ENCODE measurements at regions not wholly inside any gene's neighbourhood (a gene's known extent, or its start where the extent isn't known, plus 50 kb on each side); places are given as distances from the start of the nearest gene placed in this dataset.

DNA sequence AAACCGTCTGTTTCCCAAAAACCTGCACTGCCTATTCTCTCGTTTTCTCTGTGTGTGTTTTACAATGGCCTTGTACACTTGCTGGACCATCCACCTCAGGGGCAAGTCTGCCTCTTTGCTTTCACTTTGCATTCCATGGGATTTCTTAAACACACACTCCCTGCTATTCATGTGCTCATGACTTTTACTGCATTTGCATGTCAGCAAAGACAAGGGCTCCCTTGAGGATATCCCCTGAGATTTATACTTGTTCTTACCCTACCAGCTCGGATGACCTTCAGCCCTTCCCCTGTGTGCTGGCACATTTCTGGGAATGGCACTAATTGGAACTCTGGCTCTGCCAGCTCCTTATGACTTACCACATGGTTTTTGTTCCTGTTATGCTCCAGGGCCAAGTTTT lies 386.9 kb downstream of the AMY1C start:
- no peaks in the 10 kb centered on the region for H3K36me3 ChIP-seq (ENCODE audit: control insufficient read depth, insufficient read depth, low read length)
- no peaks in the 10 kb centered on the region for H3K9me3 ChIP-seq (ENCODE audit: control insufficient read depth, low read length)
- no peak overlapping the region for H3K27ac ChIP-seq (ENCODE audit: low read depth, low read length, severe bottlenecking)
- peaks cover 3% of the 10 kb centered on the region for H3K4me1 ChIP-seq (ENCODE audit: control insufficient read depth, insufficient read depth, low read length, poor library complexity, severe bottlenecking)
- no peak overlapping the region for H3K4me3 ChIP-seq (ENCODE audit: extremely low read depth, insufficient read depth, low read length, poor library complexity, severe bottlenecking)
- WGBS, 2 experiments (ENCODE audit: insufficient coverage in 2 of 2), result 81 to 100% methylated on average over 2 to 3 of the region's 3 CpGs

GRCh38 chr1:104156738-104157137 lies 407.0 kb downstream of the AMY1C start:
- Histone ChIP-seq H3K36me3 (ENCODE audit: control insufficient read depth, insufficient read depth, low read length) (no peaks in the 10 kb centered on the region), H3K9me3 (ENCODE audit: control insufficient read depth, low read length) (no peaks in the 10 kb centered on the region)
- no CpG with 5 or more reads among the region's 4 CpGs for WGBS, 2 experiments (ENCODE audit: insufficient coverage in 2 of 2)

GRCh38 chr1:104163912-104164476 lies 414.3 kb downstream of the AMY1C start:
- 93 to 100% methylated on average over 1 to 3 of the region's 3 CpGs for WGBS, 2 experiments (ENCODE audit: insufficient coverage in 2 of 2)
- Histone ChIP-seq H3K4me3 (ENCODE audit: extremely low read depth, insufficient read depth, low read length, poor library complexity, severe bottlenecking) (no peak overlapping the region), H3K36me3 (ENCODE audit: control insufficient read depth, insufficient read depth, low read length) (no peaks in the 10 kb centered on the region), H3K27ac (ENCODE audit: low read depth, low read length, severe bottlenecking) (no peak overlapping the region), H3K9me3 (ENCODE audit: control insufficient read depth, low read length) (no peaks in the 10 kb centered on the region), H3K4me1 (ENCODE audit: control insufficient read depth, insufficient read depth, low read length, poor library complexity, severe bottlenecking) (no peaks in the 10 kb centered on the region)

More at GRCh38 chr1:104156738-104157137, 407.0 kb downstream of the AMY1C start:
- Histone ChIP-seq H3K4me1 (ENCODE audit: control insufficient read depth, insufficient read depth, low read length, poor library complexity, severe bottlenecking) (no peaks in the 10 kb centered on the region), H3K4me3 (ENCODE audit: extremely low read depth, insufficient read depth, low read length, poor library complexity, severe bottlenecking) (no peak overlapping the region), H3K27ac (ENCODE audit: low read depth, low read length, severe bottlenecking) (no peak overlapping the region)

DNA sequence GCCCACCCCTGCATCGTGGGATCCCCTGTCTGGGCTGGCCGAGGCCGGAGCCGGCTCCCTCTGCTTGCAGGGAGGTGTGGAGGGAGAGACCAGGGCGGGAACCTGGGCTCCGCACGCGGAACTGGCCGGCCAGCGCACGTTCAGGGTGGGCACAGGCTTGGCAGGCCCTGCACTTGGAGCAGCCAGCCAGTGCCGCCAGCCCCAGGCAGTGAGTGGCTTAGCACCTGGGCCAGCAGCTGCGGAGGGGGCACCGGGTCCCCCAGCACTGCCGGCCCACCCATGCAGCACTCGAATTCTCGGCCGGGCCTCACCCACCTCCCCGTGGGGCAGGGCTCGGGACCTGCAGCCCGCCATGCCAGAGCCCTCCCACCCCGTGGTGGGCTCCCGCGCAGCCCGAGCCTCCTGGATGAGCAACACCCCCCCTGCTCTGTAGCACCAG lies 422.6 kb downstream of the AMY1C start:
- Histone ChIP-seq H3K27ac (ENCODE audit: low read depth, low read length, severe bottlenecking) (no peak overlapping the region), H3K4me1 (ENCODE audit: control insufficient read depth, insufficient read depth, low read length, poor library complexity, severe bottlenecking) (no peaks in the 10 kb centered on the region), H3K36me3 (ENCODE audit: control insufficient read depth, insufficient read depth, low read length) (no peaks in the 10 kb centered on the region), H3K9me3 (ENCODE audit: control insufficient read depth, low read length) (no peaks in the 10 kb centered on the region), H3K4me3 (ENCODE audit: extremely low read depth, insufficient read depth, low read length, poor library complexity, severe bottlenecking) (no peak overlapping the region)
- whole genome bisulfite sequencing, 2 experiments (ENCODE audit: insufficient coverage in 2 of 2), result 95 to 96% methylated on average over 13 to 20 of the region's 25 CpGs

- no peak overlapping the region for H3K4me3 ChIP-seq (ENCODE audit: extremely low read depth, insufficient read depth, low read length, poor library complexity, severe bottlenecking)
- H3K9me3 ChIP-seq (ENCODE audit: control insufficient read depth, low read length), result no peaks in the 10 kb centered on the region
- H3K4me1 ChIP-seq (ENCODE audit: control insufficient read depth, insufficient read depth, low read length, poor library complexity, severe bottlenecking), result no peaks in the 10 kb centered on the region
- no CpG with 5 or more reads among the region's 3 CpGs for WGBS, 2 experiments (ENCODE audit: insufficient coverage in 2 of 2)
- H3K27ac ChIP-seq (ENCODE audit: low read depth, low read length, severe bottlenecking), result no peak overlapping the region
- H3K36me3 ChIP-seq (ENCODE audit: control insufficient read depth, insufficient read depth, low read length), result no peaks in the 10 kb centered on the region
Measured at GRCh38 chr1:104182251-104182650, 432.6 kb downstream of the AMY1C start.

DNA sequence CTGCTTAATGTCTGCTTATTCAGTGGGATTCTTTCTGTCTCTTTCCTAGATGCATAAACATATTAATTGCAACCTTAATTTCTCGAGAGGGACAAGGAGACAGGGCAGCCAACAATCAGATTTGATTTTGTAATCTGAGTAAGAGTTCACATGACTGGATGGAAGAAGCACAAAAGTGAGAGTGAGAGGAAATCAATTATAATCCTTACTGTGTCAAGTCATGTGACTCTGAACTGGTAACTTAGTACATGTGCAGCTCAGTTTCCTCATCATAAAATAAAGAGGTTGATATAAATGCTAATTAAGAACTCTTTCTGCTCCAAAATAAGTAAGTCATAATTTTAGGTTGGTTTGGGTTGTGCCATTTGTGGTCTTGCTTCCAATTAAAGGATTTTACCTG lies 439.5 kb downstream of the AMY1C start:
- WGBS, 2 experiments (ENCODE audit: insufficient coverage in 2 of 2), result no CpG with 5 or more reads among the region's 1 CpG

GRCh38 chr1:104190821-104191220 lies 441.1 kb downstream of the AMY1C start:
- H3K4me3 ChIP-seq (ENCODE audit: extremely low read depth, insufficient read depth, low read length, poor library complexity, severe bottlenecking), result no peak overlapping the region
- H3K27ac ChIP-seq (ENCODE audit: low read depth, low read length, severe bottlenecking), result no peak overlapping the region

More for the DNA sequence above, 439.5 kb downstream of the AMY1C start:
- no peak overlapping the region for H3K27ac ChIP-seq (ENCODE audit: low read depth, low read length, severe bottlenecking)
- no peaks in the 10 kb centered on the region for H3K36me3 ChIP-seq (ENCODE audit: control insufficient read depth, insufficient read depth, low read length)
- H3K4me3 ChIP-seq (ENCODE audit: extremely low read depth, insufficient read depth, low read length, poor library complexity, severe bottlenecking), result no peak overlapping the region
- H3K9me3 ChIP-seq (ENCODE audit: control insufficient read depth, low read length), result no peaks in the 10 kb centered on the region
- H3K4me1 ChIP-seq (ENCODE audit: control insufficient read depth, insufficient read depth, low read length, poor library complexity, severe bottlenecking), result no peaks in the 10 kb centered on the region

DNA sequence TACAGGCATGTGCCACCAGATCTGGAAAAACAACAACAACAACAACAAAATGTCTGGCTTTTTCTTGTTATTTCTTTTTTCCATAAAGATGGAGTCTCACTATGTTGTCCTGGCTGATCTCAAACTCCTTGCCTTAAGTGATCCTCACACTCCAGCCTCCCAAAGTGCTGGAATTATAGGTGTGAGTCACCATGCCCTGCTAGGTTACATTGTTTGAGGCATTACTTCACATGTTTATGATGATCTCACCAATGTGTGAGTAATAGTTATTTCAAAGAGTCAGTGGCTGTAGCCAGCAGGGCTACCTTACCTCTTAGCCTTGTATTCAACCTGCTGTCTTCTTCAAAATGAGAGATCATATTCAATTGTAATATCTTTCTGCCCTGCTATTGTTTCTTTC lies 445.7 kb downstream of the AMY1C start:
- Histone ChIP-seq H3K36me3 (ENCODE audit: control insufficient read depth, insufficient read depth, low read length) (no peaks in the 10 kb centered on the region), H3K27ac (ENCODE audit: low read depth, low read length, severe bottlenecking) (no peak overlapping the region), H3K9me3 (ENCODE audit: control insufficient read depth, low read length) (no peaks in the 10 kb centered on the region), H3K4me3 (ENCODE audit: extremely low read depth, insufficient read depth, low read length, poor library complexity, severe bottlenecking) (no peak overlapping the region), H3K4me1 (ENCODE audit: control insufficient read depth, insufficient read depth, low read length, poor library complexity, severe bottlenecking) (no peaks in the 10 kb centered on the region)

More at GRCh38 chr1:104190821-104191220, 441.1 kb downstream of the AMY1C start:
- 100% methylated on average over 1 of the region's 1 CpG; no CpG with 5 or more reads in 1 of the 2 experiments for WGBS, 2 experiments (ENCODE audit: insufficient coverage in 2 of 2)
- H3K9me3 ChIP-seq (ENCODE audit: control insufficient read depth, low read length), result no peaks in the 10 kb centered on the region
- no peaks in the 10 kb centered on the region for H3K4me1 ChIP-seq (ENCODE audit: control insufficient read depth, insufficient read depth, low read length, poor library complexity, severe bottlenecking)
- no peaks in the 10 kb centered on the region for H3K36me3 ChIP-seq (ENCODE audit: control insufficient read depth, insufficient read depth, low read length)

- Histone ChIP-seq H3K4me3 (ENCODE audit: extremely low read depth, insufficient read depth, low read length, poor library complexity, severe bottlenecking) (no peak overlapping the region), H3K4me1 (ENCODE audit: control insufficient read depth, insufficient read depth, low read length, poor library complexity, severe bottlenecking) (no peaks in the 10 kb centered on the region), H3K9me3 (ENCODE audit: control insufficient read depth, low read length) (no peaks in the 10 kb centered on the region), H3K36me3 (ENCODE audit: control insufficient read depth, insufficient read depth, low read length) (no peaks in the 10 kb centered on the region), H3K27ac (ENCODE audit: low read depth, low read length, severe bottlenecking) (no peak overlapping the region)
Measured at GRCh38 chr1:104196136-104196535, 446.4 kb downstream of the AMY1C start.

DNA sequence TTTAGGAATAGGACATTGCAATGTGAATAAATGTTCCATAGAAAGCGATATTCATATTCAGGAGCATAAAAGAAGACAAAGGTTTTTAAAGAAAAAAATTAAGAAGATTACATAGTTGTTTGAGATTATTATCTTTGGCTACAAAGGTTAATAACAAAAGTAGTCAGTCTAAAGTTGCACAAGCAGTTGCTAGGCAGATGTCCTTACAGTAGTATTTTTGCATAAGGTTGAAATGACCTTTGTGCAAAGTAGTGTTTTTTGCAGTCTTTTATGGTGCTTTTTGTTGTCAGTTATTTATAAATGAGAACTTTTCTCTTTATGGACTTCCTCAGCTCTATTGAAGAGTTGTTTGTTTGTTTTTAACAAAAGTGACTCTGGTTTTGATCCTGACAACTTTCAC lies 447.8 kb downstream of the AMY1C start:
- WGBS, 2 experiments (ENCODE audit: insufficient coverage in 2 of 2), result no CpG with 5 or more reads among the region's 1 CpG
- no peaks in the 10 kb centered on the region for H3K36me3 ChIP-seq (ENCODE audit: control insufficient read depth, insufficient read depth, low read length)
- no peaks in the 10 kb centered on the region for H3K9me3 ChIP-seq (ENCODE audit: control insufficient read depth, low read length)
- no peak overlapping the region for H3K27ac ChIP-seq (ENCODE audit: low read depth, low read length, severe bottlenecking)
- no peaks in the 10 kb centered on the region for H3K4me1 ChIP-seq (ENCODE audit: control insufficient read depth, insufficient read depth, low read length, poor library complexity, severe bottlenecking)
- no peak overlapping the region for H3K4me3 ChIP-seq (ENCODE audit: extremely low read depth, insufficient read depth, low read length, poor library complexity, severe bottlenecking)

- Histone ChIP-seq H3K9me3 (ENCODE audit: control insufficient read depth, low read length) (no peaks in the 10 kb centered on the region), H3K4me1 (ENCODE audit: control insufficient read depth, insufficient read depth, low read length, poor library complexity, severe bottlenecking) (no peaks in the 10 kb centered on the region), H3K27ac (ENCODE audit: low read depth, low read length, severe bottlenecking) (no peak overlapping the region), H3K36me3 (ENCODE audit: control insufficient read depth, insufficient read depth, low read length) (no peaks in the 10 kb centered on the region), H3K4me3 (ENCODE audit: extremely low read depth, insufficient read depth, low read length, poor library complexity, severe bottlenecking) (no peak overlapping the region)
- no CpG with 5 or more reads among the region's 1 CpG for WGBS, 2 experiments (ENCODE audit: insufficient coverage in 2 of 2)
Measured at GRCh38 chr1:104212239-104212638, 462.5 kb downstream of the AMY1C start.
